H9 (cell line): ENCODE measurements at regions not wholly inside any gene's neighbourhood (a gene's known extent, or its start where the extent isn't known, plus 50 kb on each side); places are given as distances from the start of the nearest gene placed in this dataset.

Experiments
- DNase-seq: peaks from one replicate; pipeline ENCODE4 v3.0.0-alpha.2; 2017
- H2AFZ ChIP-seq: one replicate; pipeline ENCODE4 v1.6.1; 2013; ENCODE audit warnings: mild to moderate bottlenecking, low read length, control low read depth, moderate library complexity
- H2AK5ac ChIP-seq: 2 replicates; pipeline ENCODE4 v1.6.1; 2013; ENCODE audit warnings: low read length, control low read depth, mixed read lengths; ENCODE audit not compliant: insufficient read length
- H2BK120ac ChIP-seq: one replicate; pipeline ENCODE4 v1.6.1; 2013; ENCODE audit warnings: low read depth, mild to moderate bottlenecking, low read length, control low read depth, inconsistent platforms; ENCODE audit not compliant: poor library complexity, severe bottlenecking
- H2BK12ac ChIP-seq: 2 replicates; pipeline ENCODE4 v1.6.1; 2013; ENCODE audit warnings: low read length, control low read depth, mixed read lengths, low read depth; ENCODE audit not compliant: insufficient read length
- H2BK15ac ChIP-seq: 2 replicates; pipeline ENCODE4 v1.6.1; 2013; ENCODE audit warnings: low read depth, low read length, control low read depth
- H2BK20ac ChIP-seq: one replicate; pipeline ENCODE4 v1.6.1; 2013; ENCODE audit warnings: low read depth, mild to moderate bottlenecking, low read length, control low read depth, inconsistent platforms; ENCODE audit not compliant: poor library complexity, severe bottlenecking
- H2BK5ac ChIP-seq: 2 replicates; pipeline ENCODE4 v1.6.1; 2013; ENCODE audit warnings: low read length, control low read depth, mixed read lengths; ENCODE audit not compliant: insufficient read length
- H3K14ac ChIP-seq: 2 replicates; pipeline ENCODE4 v1.6.1; 2013; ENCODE audit warnings: low read length, control low read depth; ENCODE audit not compliant: insufficient read depth
- H3K18ac ChIP-seq: 2 replicates; pipeline ENCODE4 v1.6.1; 2013; ENCODE audit warnings: low read depth, mild to moderate bottlenecking, mixed read lengths, low read length, control low read depth; ENCODE audit not compliant: insufficient read length
- H3K23ac ChIP-seq: 2 replicates; pipeline ENCODE4 v1.6.1; 2013; ENCODE audit warnings: low read length, control low read depth, mixed read lengths, low read depth; ENCODE audit not compliant: insufficient read length
- H3K23me2 ChIP-seq: 2 replicates; pipeline ENCODE4 v1.6.1; 2013; ENCODE audit warnings: low read depth, mild to moderate bottlenecking, mixed read lengths, low read length, control low read depth; ENCODE audit not compliant: insufficient read length, poor library complexity, severe bottlenecking
- H3K27ac ChIP-seq: 2 replicates; pipeline ENCODE4 v1.5.1; 2013; ENCODE audit warnings: low read length, control low read depth, mixed read lengths, low read depth; ENCODE audit not compliant: insufficient read length
- H3K27me3 ChIP-seq: 2 replicates; pipeline ENCODE4 v1.6.1; 2013; ENCODE audit warnings: low read length, control low read depth, inconsistent platforms; ENCODE audit not compliant: insufficient read depth
- H3K4ac ChIP-seq: 2 replicates; pipeline ENCODE4 v1.6.1; 2013; ENCODE audit warnings: low read depth, mild to moderate bottlenecking, control low read depth, inconsistent platforms, low read length, moderate library complexity
- H3K4me1 ChIP-seq: 2 replicates; pipeline ENCODE4 v1.6.1; 2013; ENCODE audit warnings: low read length, control low read depth, inconsistent platforms; ENCODE audit not compliant: insufficient read depth
- H3K4me2 ChIP-seq: 2 replicates; pipeline ENCODE4 v1.6.1; 2013; ENCODE audit warnings: low read length, control low read depth, mixed read lengths; ENCODE audit not compliant: insufficient read length, insufficient read depth
- H3K56ac ChIP-seq: 2 replicates; pipeline ENCODE4 v1.6.1; 2013; ENCODE audit warnings: low read depth, mild to moderate bottlenecking, mixed read lengths, low read length, control low read depth; ENCODE audit not compliant: insufficient read length
- H3K79me1 ChIP-seq: 2 replicates; pipeline ENCODE4 v1.6.1; 2013; ENCODE audit warnings: low read depth, mild to moderate bottlenecking, moderate library complexity, low read length, control low read depth, inconsistent platforms; ENCODE audit not compliant: insufficient read depth, poor library complexity, severe bottlenecking
- H3K79me2 ChIP-seq: 2 replicates; pipeline ENCODE4 v1.6.1; 2013; ENCODE audit warnings: low read length, control low read depth, inconsistent platforms; ENCODE audit not compliant: insufficient read depth
- H3K9ac ChIP-seq: 2 replicates; pipeline ENCODE4 v1.6.1; 2013; ENCODE audit warnings: low read length, control low read depth, mixed read lengths; ENCODE audit not compliant: insufficient read length; ENCODE audit errors: extremely low read depth
- H3K9me3 ChIP-seq: one replicate; pipeline ENCODE4 v1.6.1; 2013; ENCODE audit warnings: low read depth, low read length, inconsistent platforms; ENCODE audit not compliant: control insufficient read depth
- H3T11ph ChIP-seq: one replicate; pipeline ENCODE4 v1.6.1; 2013; ENCODE audit warnings: mild to moderate bottlenecking, low read length, control low read depth, inconsistent platforms
- H4K20me1 ChIP-seq: one replicate; pipeline ENCODE4 v1.6.1; 2013; ENCODE audit not compliant: control insufficient read depth, insufficient read length, insufficient read depth
- H4K5ac ChIP-seq: 2 replicates; pipeline ENCODE4 v1.6.1; 2013; ENCODE audit warnings: low read depth, mild to moderate bottlenecking, mixed read lengths, low read length, control low read depth; ENCODE audit not compliant: insufficient read length
- H4K8ac ChIP-seq: replicated peaks from 2 replicates; pipeline ENCODE4 v1.6.1; 2013; ENCODE audit warnings: low read length, control low read depth, mixed read lengths, low read depth; ENCODE audit not compliant: insufficient read length
- H4K91ac ChIP-seq: 2 replicates; pipeline ENCODE4 v1.6.1; 2013; ENCODE audit warnings: low read depth, mild to moderate bottlenecking, moderate library complexity, mixed read lengths, low read length, control low read depth; ENCODE audit not compliant: insufficient read length
- H3K27ac Mint-ChIP-seq, 3 experiments: 2 replicates in 2 of 3; 3 replicates in 1 of 3; pipeline ENCODE4 v1.8.0; 2020 to 2021; ENCODE audit warnings: mixed read lengths in 3 of 3, mild to moderate bottlenecking in 1 of 3, moderate library complexity in 1 of 3
- H3K27me3 Mint-ChIP-seq: 2 replicates; pipeline ENCODE4 v1.8.0; 2021; ENCODE audit warnings: low read depth, mild to moderate bottlenecking, moderate library complexity, mixed read lengths
- H3K36me3 Mint-ChIP-seq, 3 experiments: 2 replicates in 2 of 3; 3 replicates in 1 of 3; pipeline ENCODE4 v1.8.0; 2020 to 2021; ENCODE audit warnings: low read depth in 3 of 3, mixed read lengths in 3 of 3; ENCODE audit not compliant: insufficient read depth in 1 of 3
- H3K4me1 Mint-ChIP-seq, 2 experiments: 2 replicates each; pipeline ENCODE4 v1.8.0; 2020; ENCODE audit warnings: mixed read lengths in 2 of 2
- H3K4me3 Mint-ChIP-seq, 2 experiments: 2 replicates in 1 of 2; 3 replicates in 1 of 2; pipeline ENCODE4 v1.8.0; 2020 to 2021; ENCODE audit warnings: mild to moderate bottlenecking in 2 of 2, mixed read lengths in 2 of 2, moderate library complexity in 1 of 2
- H3K9me3 Mint-ChIP-seq, 2 experiments: 2 replicates in 1 of 2; 3 replicates in 1 of 2; pipeline ENCODE4 v1.8.0; 2020; ENCODE audit warnings: mild to moderate bottlenecking in 2 of 2, mixed read lengths in 2 of 2, moderate library complexity in 1 of 2
- WGBS: extraction: QIAGEN DNeasy Blood & Tissue Kit; methylation state at CpG from one replicate; pipeline ENCODE4 v1.1.7; 2013; ENCODE audit warnings: missing lambda C conversion rate, low lambda C conversion rate, mixed read lengths; ENCODE audit not compliant: insufficient read length; ENCODE audit errors: extremely low coverage; 5-methylcytosine and 5-hydroxymethylcytosine counted together
- TF ChIP-seq, protein P1 (sequence below): fragments of 200-600 bp; sonication (generic); conservative IDR thresholded peaks from 3 replicates; pipeline ENCODE4 v1.8.0; 2021; ENCODE audit warnings: antibody characterized with exemption, mild to moderate bottlenecking

DNA sequence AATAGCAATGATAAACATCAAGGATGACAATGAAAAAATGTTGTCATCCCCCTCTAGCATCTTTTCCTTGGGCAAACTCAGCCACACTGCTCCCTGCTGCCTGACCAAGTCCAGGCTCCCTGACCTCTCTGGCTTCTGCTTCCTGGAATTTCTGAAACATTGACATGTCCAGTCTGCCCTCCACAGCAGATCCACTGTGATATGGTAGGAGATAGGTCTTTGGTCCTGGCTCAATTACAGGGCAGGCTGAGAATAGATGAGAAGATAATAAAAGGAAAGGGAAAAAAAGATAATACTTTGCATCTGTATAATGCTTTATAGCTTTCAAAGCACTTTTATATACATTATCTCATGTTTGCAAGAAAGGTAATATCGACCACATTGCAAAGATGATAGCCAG is 417.7 kb downstream of the BUD13 start:
- H3K4me2 ChIP-seq: no peak overlapping the region
- no peak overlapping the region for H3K9ac ChIP-seq
- no peak overlapping the region for H2BK5ac ChIP-seq
- no peak overlapping the region for H2AFZ ChIP-seq
- Mint-ChIP-seq H3K9me3 (no peaks in the 10 kb centered on the region), H3K27ac (no peak overlapping the region), H3K36me3 (no peaks in the 10 kb centered on the region), H3K4me3 (no peak overlapping the region), H3K27me3 (peaks cover 5% of the 10 kb centered on the region; the same call in 1 of the 2 replicates), H3K4me1 (peaks cover 6 to 27% of the 10 kb centered on the region in 2 experiments)
- no peaks in the 10 kb centered on the region for H3K23me2 ChIP-seq
- H3K56ac ChIP-seq: no peak overlapping the region
- no peak for DNase-seq
- no peaks in the 10 kb centered on the region for H3K79me2 ChIP-seq
- no peak overlapping the region for H2BK15ac ChIP-seq
- H3K18ac ChIP-seq: no peak overlapping the region
- no peaks in the 10 kb centered on the region for H4K20me1 ChIP-seq
- no CpG with 5 or more reads among the region's 1 CpG for WGBS
- no peak overlapping the region for H3K23ac ChIP-seq
- no peak overlapping the region for H2BK12ac ChIP-seq
- no peak overlapping the region for H4K8ac ChIP-seq
- H2AK5ac ChIP-seq: no peak overlapping the region
- no peaks in the 10 kb centered on the region for H3K79me1 ChIP-seq
- H3K4ac ChIP-seq: no peak overlapping the region
- no peak overlapping the region for H3T11ph ChIP-seq
- TF ChIP-seq, protein P1, sequence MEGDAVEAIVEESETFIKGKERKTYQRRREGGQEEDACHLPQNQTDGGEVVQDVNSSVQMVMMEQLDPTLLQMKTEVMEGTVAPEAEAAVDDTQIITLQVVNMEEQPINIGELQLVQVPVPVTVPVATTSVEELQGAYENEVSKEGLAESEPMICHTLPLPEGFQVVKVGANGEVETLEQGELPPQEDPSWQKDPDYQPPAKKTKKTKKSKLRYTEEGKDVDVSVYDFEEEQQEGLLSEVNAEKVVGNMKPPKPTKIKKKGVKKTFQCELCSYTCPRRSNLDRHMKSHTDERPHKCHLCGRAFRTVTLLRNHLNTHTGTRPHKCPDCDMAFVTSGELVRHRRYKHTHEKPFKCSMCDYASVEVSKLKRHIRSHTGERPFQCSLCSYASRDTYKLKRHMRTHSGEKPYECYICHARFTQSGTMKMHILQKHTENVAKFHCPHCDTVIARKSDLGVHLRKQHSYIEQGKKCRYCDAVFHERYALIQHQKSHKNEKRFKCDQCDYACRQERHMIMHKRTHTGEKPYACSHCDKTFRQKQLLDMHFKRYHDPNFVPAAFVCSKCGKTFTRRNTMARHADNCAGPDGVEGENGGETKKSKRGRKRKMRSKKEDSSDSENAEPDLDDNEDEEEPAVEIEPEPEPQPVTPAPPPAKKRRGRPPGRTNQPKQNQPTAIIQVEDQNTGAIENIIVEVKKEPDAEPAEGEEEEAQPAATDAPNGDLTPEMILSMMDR: no peak
- no peaks in the 10 kb centered on the region for H3K4me1 ChIP-seq
- no peaks in the 10 kb centered on the region for H3K9me3 ChIP-seq
- H2BK120ac ChIP-seq: no peak overlapping the region
- H3K27ac ChIP-seq: no peak overlapping the region
- H4K5ac ChIP-seq: no peak overlapping the region
- no peak overlapping the region for H2BK20ac ChIP-seq
- no peaks in the 10 kb centered on the region for H3K27me3 ChIP-seq
- no peak overlapping the region for H3K14ac ChIP-seq
- H4K91ac ChIP-seq: no peak overlapping the region
